Cardiac fibroblast (primary cell): ENCODE measurements at regions not wholly inside any gene's neighbourhood (a gene's known extent, or its start where the extent isn't known, plus 50 kb on each side); places are given as distances from the start of the nearest gene placed in this dataset.

Source experiments
- DNase-seq, 2 donors: peaks; one replicate each; pipeline versions ENCODE4 v3.0.0 to v3.0.0-alpha.2; 2010; ENCODE audit warnings: low read depth in 2 of 2
- H3K4me3 ChIP-seq, 2 donors: replicated peaks in 1 of 2; 1 replicate in 1 of 2; 2 replicates in 1 of 2; pipeline ENCODE4 v1.5.1; 2011; ENCODE audit warnings: low read depth in 2 of 2, low read length in 2 of 2, mild to moderate bottlenecking in 2 of 2, moderate library complexity in 1 of 2
- CTCF ChIP-seq: IDR thresholded peaks from one replicate; pipeline ENCODE4 v1.5.1; 2011; ENCODE audit warnings: low read depth, mild to moderate bottlenecking, low read length, inconsistent platforms

GRCh38 chr13:73542446-73542845 lies 483.6 kb downstream of the KLF5 start:
- TF ChIP-seq CTCF, result no peak
- no peak overlapping the region for H3K4me3 ChIP-seq
- DNase-seq, result no peak

GRCh38 chr13:73536865-73537264 lies 478.1 kb downstream of the KLF5 start:
- TF ChIP-seq CTCF, result no peak
- DNase-seq, result no peak
- H3K4me3 ChIP-seq, result no peak overlapping the region

GRCh38 chr13:73535341-73535740 lies 476.5 kb downstream of the KLF5 start:
- H3K4me3 ChIP-seq, result no peak overlapping the region
- no peak for TF ChIP-seq CTCF
- DNase-seq, result no peak

- no peak overlapping the region for H3K4me3 ChIP-seq
- TF ChIP-seq CTCF, result no peak
- DNase-seq, result no peak
Measured at GRCh38 chr13:73532987-73533510, 474.2 kb downstream of the KLF5 start.

GRCh38 chr13:73532582-73532981 lies 473.8 kb downstream of the KLF5 start:
- DNase-seq, result no peak

GRCh38 chr13:73531014-73531413 lies 472.2 kb downstream of the KLF5 start:
- H3K4me3 ChIP-seq, result no peak overlapping the region
- DNase-seq, result no peak
- TF ChIP-seq CTCF, result no peak

More at GRCh38 chr13:73532582-73532981, 473.8 kb downstream of the KLF5 start:
- H3K4me3 ChIP-seq, result no peak overlapping the region
- TF ChIP-seq CTCF, result no peak

GRCh38 chr13:73522937-73523336 lies 464.1 kb downstream of the KLF5 start:
- no peak overlapping the region for H3K4me3 ChIP-seq
- DNase-seq, result no peak
- TF ChIP-seq CTCF, result no peak
